ENCODE measurements at regions not wholly inside any gene's neighbourhood (a gene's known extent, or its start where the extent isn't known, plus 50 kb on each side); places are given as distances from the start of the nearest gene placed in this dataset.

- no peak for DNase-seq
These were observed 160.6 kb upstream of the COL21A1 start for GRCh38 chr6:56407883-56408410.

GRCh38 chr6:56406276-56407269 is 159.2 kb upstream of the COL21A1 start:
- no peak for DNase-seq

- no peak for DNase-seq
These were observed 157.2 kb upstream of the COL21A1 start for GRCh38 chr6:56404599-56404998.

- DNase-seq = no peak
These were observed 156.4 kb upstream of the COL21A1 start for GRCh38 chr6:56403745-56404144.

- no peak for DNase-seq
These were observed 154.2 kb upstream of the COL21A1 start for GRCh38 chr6:56401477-56402070.

GRCh38 chr6:56400273-56400672 is 152.9 kb upstream of the COL21A1 start:
- DNase-seq = no peak

- no peak for DNase-seq
These were observed 152.4 kb upstream of the COL21A1 start for GRCh38 chr6:56399672-56400263.

- no peak for DNase-seq
These were observed 151.9 kb upstream of the COL21A1 start for GRCh38 chr6:56399250-56399671.

GRCh38 chr6:56396435-56396834 is 149.1 kb upstream of the COL21A1 start:
- no peak for DNase-seq

GRCh38 chr6:56393615-56394612 is 146.5 kb upstream of the COL21A1 start:
- no peak for DNase-seq

GRCh38 chr6:56388415-56388755 is 141.0 kb upstream of the COL21A1 start:
- DNase-seq = no peak

- DNase-seq = no peak
These were observed 140.4 kb upstream of the COL21A1 start for GRCh38 chr6:56387621-56388414.

GRCh38 chr6:56386717-56387116 is 139.3 kb upstream of the COL21A1 start:
- DNase-seq = no peak

- DNase-seq = no peak
These were observed 138.7 kb upstream of the COL21A1 start for GRCh38 chr6:56385981-56386593.

GRCh38 chr6:56383160-56383559 is 135.8 kb upstream of the COL21A1 start:
- no peak for DNase-seq

- no peak for DNase-seq
These were observed 135.1 kb upstream of the COL21A1 start for GRCh38 chr6:56382416-56382940.

- DNase-seq = no peak
These were observed 134.4 kb upstream of the COL21A1 start for GRCh38 chr6:56381801-56382251.

- no peak for DNase-seq
These were observed 133.1 kb upstream of the COL21A1 start for GRCh38 chr6:56380476-56380875.

- DNase-seq = no peak
These were observed 131.7 kb upstream of the COL21A1 start for GRCh38 chr6:56378966-56379585.

- no peak for DNase-seq
These were observed 131.1 kb upstream of the COL21A1 start for GRCh38 chr6:56378507-56378906.

Measured in activated CD8-positive, alpha-beta memory T cell treated with anti-CD3 and anti-CD28 coated beads, Interleukin-2, amount 50 U/mL, for 4 hours (primary cell).